Dermis microvascular lymphatic vessel endothelial cell (primary cell): ENCODE measurements at regions not wholly inside any gene's neighbourhood (a gene's known extent, or its start where the extent isn't known, plus 50 kb on each side); places are given as distances from the start of the nearest gene placed in this dataset.
"Not testable (repeated sequence)": the region's sequence is repeated elsewhere in the genome, so short reads cannot be mapped to it uniquely, and the experiment has no call there.

Source experiments
- DNase-seq, 2 donors: peaks; one replicate each; pipeline versions ENCODE4 v3.0.0 to v3.0.0-alpha.2; 2010; ENCODE audit warnings: low read depth in 2 of 2

- DNase-seq: no peak
These were observed 342.7 kb downstream of the GPD2 start for GRCh38 chr2:156778916-156779315.

- no peak for DNase-seq
These were observed 343.4 kb downstream of the GPD2 start for GRCh38 chr2:156779416-156780120.

DNA sequence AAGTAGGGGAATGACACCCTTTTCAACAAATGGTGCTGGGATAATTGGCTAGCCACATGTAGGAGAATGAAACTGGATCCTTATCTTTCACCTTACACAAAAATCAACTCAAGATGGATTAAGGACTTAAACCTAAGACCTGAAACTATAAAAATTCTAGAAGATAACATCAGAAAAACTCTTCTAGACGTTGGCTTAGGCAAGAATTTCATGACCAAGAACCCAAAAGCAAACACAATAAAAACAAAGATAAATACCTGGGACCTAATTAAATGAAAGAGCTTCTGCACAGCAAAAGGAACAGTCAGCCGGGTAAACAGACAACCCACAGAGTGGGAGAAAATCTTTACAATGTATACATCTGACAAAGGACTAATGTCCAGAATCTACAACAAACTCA is 345.5 kb downstream of the GPD2 start:
- not testable (repeated sequence) for DNase-seq

GRCh38 chr2:156784020-156784701 is 348.0 kb downstream of the GPD2 start:
- DNase-seq: no peak

- no peak for DNase-seq
These were observed 351.3 kb downstream of the GPD2 start for GRCh38 chr2:156787517-156787916.

DNA sequence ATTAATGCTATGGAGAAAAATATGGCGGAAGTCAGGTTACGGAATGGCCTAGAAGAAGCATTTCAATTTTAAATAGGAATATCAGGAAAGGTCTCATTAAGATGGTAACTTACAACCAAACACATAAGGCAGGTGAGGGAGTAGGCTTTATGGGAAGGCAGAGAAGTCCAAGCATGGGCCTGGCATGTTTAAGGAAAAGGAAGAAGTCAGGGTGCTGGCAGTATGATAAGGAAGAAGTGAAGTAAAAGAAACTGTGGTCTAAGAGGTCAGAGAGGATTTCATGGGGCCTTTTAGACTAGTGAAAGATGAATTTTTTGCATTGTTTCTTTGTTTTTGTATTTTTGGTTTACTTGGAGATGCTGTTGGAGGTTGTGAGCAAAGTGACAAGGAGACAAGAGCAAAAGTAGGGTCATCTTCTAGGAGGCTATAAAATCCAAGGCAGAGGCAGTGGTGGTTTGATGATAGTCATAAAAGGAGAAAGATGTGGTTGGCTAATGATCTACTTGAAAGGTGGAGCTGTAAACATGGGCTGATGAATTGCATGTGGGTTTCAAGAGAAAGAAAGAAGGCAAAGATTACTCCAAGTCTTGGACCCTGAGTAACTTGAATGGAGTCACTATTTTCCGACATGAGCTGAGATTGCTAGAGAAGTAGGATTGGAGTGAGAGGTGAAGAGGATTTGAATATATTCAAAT is 354.3 kb downstream of the GPD2 start:
- DNase-seq: no peak

GRCh38 chr2:156792242-156792840 is 356.2 kb downstream of the GPD2 start:
- DNase-seq: no peak

GRCh38 chr2:156797832-156798231 is 361.7 kb downstream of the GPD2 start:
- DNase-seq: no peak

- DNase-seq: no peak
These were observed 364.0 kb downstream of the GPD2 start for GRCh38 chr2:156800065-156800653.

GRCh38 chr2:156800781-156801361 is 364.7 kb downstream of the GPD2 start:
- no peak for DNase-seq

DNA sequence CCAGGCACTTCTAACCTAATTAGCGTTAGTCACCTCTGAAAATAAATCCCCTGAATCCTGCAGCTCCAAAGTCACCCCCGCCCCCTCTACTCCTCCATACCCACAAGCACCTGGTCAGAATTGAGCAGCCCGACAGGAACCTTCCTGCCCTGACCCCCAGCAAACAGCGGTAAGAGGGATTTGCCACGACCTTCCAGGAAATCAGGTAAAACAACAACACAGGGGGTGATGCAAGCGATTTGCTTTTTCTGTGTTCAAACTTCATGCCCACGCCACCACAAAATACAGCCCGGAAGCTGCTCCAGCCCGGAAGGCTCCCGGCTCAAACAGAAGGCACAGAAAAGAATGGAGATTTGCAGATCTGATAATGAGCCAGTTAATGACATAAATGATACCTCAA is 367.1 kb downstream of the GPD2 start:
- DNase-seq: no peak

GRCh38 chr2:156803967-156804366 is 367.8 kb downstream of the GPD2 start:
- no peak for DNase-seq

- DNase-seq: no peak
These were observed 373.9 kb downstream of the GPD2 start for GRCh38 chr2:156810094-156810493.

DNA sequence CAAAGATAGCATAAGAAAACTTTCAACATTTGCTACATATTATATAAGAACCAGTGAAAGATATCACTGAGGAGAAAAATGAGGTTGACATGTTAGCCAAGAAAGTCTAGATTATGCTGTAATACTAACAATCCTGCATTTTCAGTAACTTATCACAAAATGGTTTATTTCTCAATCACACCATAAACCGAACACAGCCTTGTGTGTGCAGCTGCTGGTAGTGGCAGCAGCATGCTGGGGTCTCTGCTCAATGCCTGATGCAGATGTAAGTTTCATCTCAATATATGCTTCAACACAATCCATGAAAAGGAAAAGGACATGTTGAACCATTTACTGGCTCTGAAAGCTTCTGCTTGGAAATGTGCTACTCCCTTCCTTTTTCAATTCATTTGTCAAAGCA is 376.3 kb downstream of the GPD2 start:
- no peak for DNase-seq

DNA sequence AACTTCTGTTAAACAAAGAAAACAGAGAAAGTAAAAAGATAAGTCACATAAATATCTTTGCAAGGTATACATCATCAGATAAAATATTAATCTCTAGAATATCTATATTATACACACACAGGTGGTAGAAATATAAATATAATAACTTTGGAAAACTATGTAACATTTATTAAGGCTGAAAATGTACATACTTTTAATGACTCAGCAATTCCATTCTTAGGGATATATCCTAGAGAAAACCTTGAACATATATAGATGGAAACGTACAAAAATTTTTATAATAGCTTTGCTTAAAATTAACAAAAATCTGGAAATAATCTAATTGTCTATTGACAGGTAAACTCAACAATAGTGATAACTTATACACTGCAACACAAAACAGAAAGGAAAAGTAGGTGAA is 381.3 kb downstream of the GPD2 start:
- no peak for DNase-seq

DNA sequence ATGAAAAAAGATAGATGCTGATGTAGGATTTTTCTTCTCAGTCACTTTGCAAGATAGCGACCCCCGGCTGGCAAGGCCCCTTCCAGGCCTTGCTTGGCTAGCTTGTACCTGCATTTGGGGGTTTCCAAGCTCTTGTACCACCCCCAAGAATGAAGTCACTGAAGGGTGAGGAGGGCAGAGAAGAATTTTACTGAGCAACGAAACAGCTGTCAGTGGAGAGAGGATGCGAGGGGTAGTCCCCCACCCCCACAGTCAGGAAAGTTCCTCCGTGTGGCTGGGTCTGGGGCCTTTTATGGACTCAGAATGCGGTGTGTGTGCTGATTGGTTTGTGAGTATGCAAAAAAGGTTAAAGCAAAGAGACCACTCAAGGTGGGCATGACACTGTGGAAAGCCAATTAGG is 382.0 kb downstream of the GPD2 start:
- no peak for DNase-seq

DNA sequence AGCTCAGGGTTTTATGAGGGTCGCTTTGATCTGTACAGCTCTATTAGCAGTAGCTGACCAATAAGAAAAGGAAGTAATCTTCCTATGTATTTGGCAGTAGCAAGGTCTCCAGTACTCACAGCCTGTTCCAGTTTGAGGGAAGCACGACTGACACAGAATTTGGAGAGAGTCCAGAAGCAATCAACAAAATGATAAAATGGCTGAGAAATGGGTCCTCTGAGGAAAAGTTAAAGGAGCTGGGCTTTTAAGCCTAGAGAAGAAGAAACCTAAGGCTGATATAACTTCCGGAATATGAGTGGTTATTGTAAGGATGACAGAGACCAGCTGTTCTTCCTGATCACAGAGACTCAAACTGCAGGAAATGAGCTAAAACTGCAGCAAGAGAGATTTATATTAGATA is 382.8 kb downstream of the GPD2 start:
- DNase-seq: no peak

- DNase-seq: no peak
These were observed 390.3 kb downstream of the GPD2 start for GRCh38 chr2:156826341-156826933.

- DNase-seq: no peak
These were observed 398.3 kb downstream of the GPD2 start for GRCh38 chr2:156834431-156834830.

- no peak for DNase-seq
These were observed 401.6 kb downstream of the GPD2 start for GRCh38 chr2:156837635-156838370.

GRCh38 chr2:156841321-156841720 is 405.1 kb downstream of the GPD2 start:
- DNase-seq: no peak
